Osteocyte (in vitro differentiated cells): ENCODE measurements at regions not wholly inside any gene's neighbourhood (a gene's known extent, or its start where the extent isn't known, plus 50 kb on each side); places are given as distances from the start of the nearest gene placed in this dataset.
"Not testable (repeated sequence)": the region's sequence is repeated elsewhere in the genome, so short reads cannot be mapped to it uniquely, and the experiment has no call there.

ENCODE experiments used
- DNase-seq: peaks from one replicate; pipeline ENCODE4 v3.0.0; 2021; ENCODE audit warnings: mixed read lengths; ENCODE audit not compliant: unreplicated experiment; ENCODE audit errors: extremely low spot score
- H3K27ac Mint-ChIP-seq: one replicate; pipeline ENCODE4 v1.8.0; 2021; ENCODE audit warnings: mild to moderate bottlenecking, mixed read lengths; ENCODE audit not compliant: unreplicated experiment
- H3K27me3 Mint-ChIP-seq: one replicate; pipeline ENCODE4 v1.8.0; 2021; ENCODE audit warnings: mixed read lengths; ENCODE audit not compliant: unreplicated experiment
- H3K36me3 Mint-ChIP-seq: one replicate; pipeline ENCODE4 v1.8.0; 2021; ENCODE audit warnings: mixed read lengths; ENCODE audit not compliant: unreplicated experiment
- H3K4me1 Mint-ChIP-seq: one replicate; pipeline ENCODE4 v1.8.0; 2021; ENCODE audit warnings: mixed read lengths; ENCODE audit not compliant: unreplicated experiment
- H3K4me3 Mint-ChIP-seq: one replicate; pipeline ENCODE4 v1.8.0; 2021; ENCODE audit warnings: mild to moderate bottlenecking, moderate library complexity, mixed read lengths; ENCODE audit not compliant: unreplicated experiment
- H3K9me3 Mint-ChIP-seq: one replicate; pipeline ENCODE4 v1.8.0; 2021; ENCODE audit warnings: mixed read lengths; ENCODE audit not compliant: unreplicated experiment
- TF ChIP-seq, protein P1 (sequence below): fragments of 200-600 bp; sonication (generic); IDR thresholded peaks from 2 replicates; pipeline ENCODE4 v1.5.0; 2021; ENCODE audit warnings: antibody characterized with exemption, mild to moderate bottlenecking, moderate library complexity

DNA sequence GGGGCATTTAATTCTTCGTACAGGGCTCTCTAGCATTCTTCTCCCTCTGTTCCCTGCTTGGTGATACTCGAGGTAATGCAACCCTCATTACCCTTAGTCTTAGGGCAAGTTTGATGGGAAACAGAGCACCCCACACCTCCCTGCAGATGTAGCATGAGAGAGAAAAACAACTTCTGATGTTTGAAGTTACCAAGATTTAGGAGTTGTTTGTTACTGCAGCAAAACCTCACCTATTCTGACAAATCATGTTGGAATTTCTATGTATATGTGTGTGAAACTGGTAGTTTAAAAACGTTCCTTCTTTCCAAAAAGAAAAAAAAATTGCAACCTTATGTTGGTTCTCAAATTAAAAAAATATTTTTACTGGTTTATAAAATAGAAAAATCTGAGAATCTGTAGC is 145.3 kb upstream of the FAM90A26 start:
- not testable (repeated sequence) for H3K4me1 Mint-ChIP-seq, H3K4me3 Mint-ChIP-seq, H3K27ac Mint-ChIP-seq, H3K36me3 Mint-ChIP-seq, H3K27me3 Mint-ChIP-seq
- DNase-seq: peak; percentile 10
- H3K9me3 Mint-ChIP-seq: peaks cover 24% of the 10 kb centered on the region

DNA sequence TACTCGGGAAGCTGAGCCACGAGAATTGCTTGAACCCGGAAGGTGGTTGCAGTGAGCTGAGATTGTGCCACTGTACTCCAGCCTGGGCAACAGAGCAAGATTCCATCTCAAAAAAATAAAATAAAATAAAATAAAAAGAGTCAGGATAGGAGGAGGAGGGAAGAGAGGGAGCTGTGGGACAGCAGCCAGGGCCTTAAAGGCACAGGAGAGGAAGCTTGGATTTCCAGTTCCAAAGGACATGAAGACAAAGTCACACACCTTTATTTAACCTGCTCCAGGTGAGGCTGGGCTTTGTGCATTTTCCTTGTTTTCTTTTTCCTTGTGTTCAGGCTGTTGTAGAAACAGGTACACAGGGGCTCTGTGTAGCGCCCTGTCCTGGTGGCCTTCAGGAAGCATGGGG is 138.2 kb upstream of the HMX1 start:
- H3K27ac Mint-ChIP-seq, H3K36me3 Mint-ChIP-seq, DNase-seq, H3K27me3 Mint-ChIP-seq, H3K4me1 Mint-ChIP-seq, H3K9me3 Mint-ChIP-seq, H3K4me3 Mint-ChIP-seq: not testable (repeated sequence)

DNA sequence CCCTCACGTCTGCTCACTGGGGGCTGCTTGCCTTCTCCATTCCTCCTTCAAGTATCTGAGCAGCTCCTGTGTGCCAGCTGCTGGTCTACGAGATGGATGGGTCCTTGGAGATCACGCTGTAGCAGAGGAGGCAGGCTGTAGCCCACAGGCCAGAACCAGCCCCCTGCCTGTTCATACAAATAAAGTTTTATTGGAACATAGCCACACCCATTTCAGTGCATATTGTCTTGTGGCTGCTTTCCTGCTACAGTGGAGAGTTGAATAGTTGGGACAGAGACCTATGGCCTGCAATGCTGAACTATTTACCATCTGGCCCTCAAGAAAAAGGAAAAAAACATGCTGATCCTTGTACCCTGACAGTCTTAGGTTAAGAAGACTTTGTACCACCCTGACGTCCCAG is 136.8 kb upstream of the HMX1 start:
- DNase-seq, H3K27me3 Mint-ChIP-seq, H3K27ac Mint-ChIP-seq, H3K4me1 Mint-ChIP-seq, H3K9me3 Mint-ChIP-seq, H3K4me3 Mint-ChIP-seq, H3K36me3 Mint-ChIP-seq: not testable (repeated sequence)

DNA sequence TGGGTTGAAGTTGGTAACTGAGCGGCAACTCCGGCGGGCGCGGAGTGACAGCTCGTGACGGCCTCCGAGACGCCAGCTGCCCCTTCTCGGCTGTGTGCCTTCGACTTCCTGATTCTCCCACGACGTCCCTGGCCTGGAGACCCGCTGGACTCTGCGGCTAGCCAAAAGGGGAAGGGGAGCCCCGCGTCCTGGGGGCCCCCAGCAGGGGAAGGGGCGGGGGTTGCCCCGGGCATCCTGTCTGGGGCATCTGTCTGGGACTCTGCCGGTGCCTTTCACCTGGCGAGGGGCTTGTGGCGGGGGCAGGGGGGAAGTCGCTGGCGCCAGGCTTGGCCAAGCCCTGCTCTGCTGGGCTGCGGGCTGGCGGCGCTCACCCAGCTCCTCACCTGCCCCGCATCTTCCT is 129.5 kb upstream of the HMX1 start:
- H3K36me3 Mint-ChIP-seq, DNase-seq, H3K27ac Mint-ChIP-seq, H3K4me1 Mint-ChIP-seq, H3K27me3 Mint-ChIP-seq, H3K9me3 Mint-ChIP-seq, H3K4me3 Mint-ChIP-seq: not testable (repeated sequence)

DNA sequence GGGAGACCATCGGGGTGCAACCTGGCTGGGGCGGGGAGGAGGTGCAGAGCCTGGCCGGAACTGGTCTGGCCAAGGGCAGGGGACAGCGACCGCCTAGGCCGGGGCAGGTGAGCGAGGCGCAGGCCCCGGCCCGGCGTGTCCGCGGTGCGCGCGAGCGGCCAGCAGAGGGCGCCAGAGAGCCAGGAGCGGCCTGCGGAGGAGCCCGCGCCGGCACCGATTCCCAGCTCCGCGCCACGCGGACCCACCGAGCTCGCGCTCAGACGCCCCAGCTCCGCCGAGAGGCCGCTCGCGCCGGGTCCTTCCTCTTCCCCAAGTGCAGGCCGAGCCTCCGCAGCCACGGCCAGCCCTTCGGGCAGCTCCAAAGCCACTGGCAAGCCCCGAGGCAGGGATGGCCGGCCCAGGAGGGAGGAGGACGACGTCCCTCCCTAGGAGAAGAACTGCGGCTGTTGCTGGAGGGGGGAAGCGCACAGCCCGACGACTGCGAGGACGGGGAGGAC is 128.9 kb upstream of the HMX1 start:
- H3K9me3 Mint-ChIP-seq, H3K27ac Mint-ChIP-seq, H3K36me3 Mint-ChIP-seq, H3K4me3 Mint-ChIP-seq, H3K27me3 Mint-ChIP-seq, H3K4me1 Mint-ChIP-seq: not testable (repeated sequence)
- TF ChIP-seq, protein P1, sequence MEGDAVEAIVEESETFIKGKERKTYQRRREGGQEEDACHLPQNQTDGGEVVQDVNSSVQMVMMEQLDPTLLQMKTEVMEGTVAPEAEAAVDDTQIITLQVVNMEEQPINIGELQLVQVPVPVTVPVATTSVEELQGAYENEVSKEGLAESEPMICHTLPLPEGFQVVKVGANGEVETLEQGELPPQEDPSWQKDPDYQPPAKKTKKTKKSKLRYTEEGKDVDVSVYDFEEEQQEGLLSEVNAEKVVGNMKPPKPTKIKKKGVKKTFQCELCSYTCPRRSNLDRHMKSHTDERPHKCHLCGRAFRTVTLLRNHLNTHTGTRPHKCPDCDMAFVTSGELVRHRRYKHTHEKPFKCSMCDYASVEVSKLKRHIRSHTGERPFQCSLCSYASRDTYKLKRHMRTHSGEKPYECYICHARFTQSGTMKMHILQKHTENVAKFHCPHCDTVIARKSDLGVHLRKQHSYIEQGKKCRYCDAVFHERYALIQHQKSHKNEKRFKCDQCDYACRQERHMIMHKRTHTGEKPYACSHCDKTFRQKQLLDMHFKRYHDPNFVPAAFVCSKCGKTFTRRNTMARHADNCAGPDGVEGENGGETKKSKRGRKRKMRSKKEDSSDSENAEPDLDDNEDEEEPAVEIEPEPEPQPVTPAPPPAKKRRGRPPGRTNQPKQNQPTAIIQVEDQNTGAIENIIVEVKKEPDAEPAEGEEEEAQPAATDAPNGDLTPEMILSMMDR: peak; percentile 73
- peak; percentile 88 for DNase-seq

DNA sequence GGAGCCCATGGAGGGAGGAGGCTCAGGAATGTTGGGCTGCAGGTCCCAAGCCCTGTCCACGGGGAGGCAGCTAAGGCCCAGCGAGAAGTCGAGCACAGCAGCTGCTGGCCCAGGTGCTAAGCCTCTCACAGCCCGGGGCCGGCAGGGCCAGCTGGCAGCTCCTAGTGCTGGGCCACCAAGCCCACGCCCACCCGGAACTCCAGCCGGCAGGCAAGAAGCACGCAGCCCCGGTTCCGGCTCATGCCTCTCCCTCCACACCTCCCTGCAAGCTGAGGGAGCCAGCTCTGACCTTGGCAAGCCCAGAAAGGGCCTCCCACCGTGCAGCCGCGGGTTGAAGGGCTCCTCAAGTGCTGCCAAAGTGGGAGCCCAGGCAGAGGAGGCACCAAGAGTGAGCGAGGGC is 121.3 kb upstream of the HMX1 start:
- not testable (repeated sequence) for H3K4me1 Mint-ChIP-seq, H3K27me3 Mint-ChIP-seq, H3K27ac Mint-ChIP-seq, DNase-seq, H3K4me3 Mint-ChIP-seq, H3K36me3 Mint-ChIP-seq, H3K9me3 Mint-ChIP-seq

DNA sequence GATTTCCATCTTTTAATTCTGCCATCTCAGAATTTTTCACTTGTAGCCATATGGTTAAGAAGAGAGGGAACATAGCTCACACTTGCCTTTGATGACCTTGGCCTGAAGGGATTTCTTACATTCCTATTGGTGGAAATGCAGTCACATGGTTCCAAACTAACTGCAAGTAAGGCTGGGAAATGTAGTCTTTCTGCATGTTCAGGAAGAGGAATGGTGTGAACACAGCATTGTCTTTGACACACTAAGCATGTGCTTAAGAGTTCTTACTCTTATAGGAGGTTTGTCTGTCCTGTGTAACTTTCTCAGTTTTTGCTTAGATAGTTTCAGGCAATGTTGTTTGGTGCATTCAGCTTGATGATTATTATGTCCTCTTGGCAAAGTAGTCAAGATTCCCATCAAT is 119.8 kb upstream of the HMX1 start:
- not testable (repeated sequence) for H3K9me3 Mint-ChIP-seq, H3K4me1 Mint-ChIP-seq, DNase-seq, H3K4me3 Mint-ChIP-seq, H3K27me3 Mint-ChIP-seq, H3K36me3 Mint-ChIP-seq, H3K27ac Mint-ChIP-seq

DNA sequence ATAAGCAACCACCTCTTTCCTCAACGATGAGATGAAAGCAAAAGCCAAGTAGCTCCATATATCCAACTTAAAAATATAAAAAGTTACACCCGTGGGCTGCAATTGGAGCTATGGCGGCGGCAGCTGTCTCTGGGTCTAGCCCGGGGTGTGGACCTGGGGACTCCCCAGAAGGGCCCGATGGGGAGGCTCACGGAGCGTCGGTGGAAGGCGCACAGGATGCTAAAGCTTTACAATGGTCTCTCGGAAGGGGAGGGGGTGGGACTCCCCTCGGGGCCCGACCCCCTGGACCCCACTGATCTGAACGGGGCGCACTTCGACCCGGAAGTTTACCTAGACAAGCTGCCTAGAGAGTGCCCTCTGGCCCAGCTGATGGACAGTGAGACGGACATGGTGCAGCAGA is 118.7 kb upstream of the HMX1 start:
- not testable (repeated sequence) for H3K36me3 Mint-ChIP-seq, H3K9me3 Mint-ChIP-seq, H3K4me1 Mint-ChIP-seq, H3K4me3 Mint-ChIP-seq, H3K27me3 Mint-ChIP-seq, H3K27ac Mint-ChIP-seq, DNase-seq

DNA sequence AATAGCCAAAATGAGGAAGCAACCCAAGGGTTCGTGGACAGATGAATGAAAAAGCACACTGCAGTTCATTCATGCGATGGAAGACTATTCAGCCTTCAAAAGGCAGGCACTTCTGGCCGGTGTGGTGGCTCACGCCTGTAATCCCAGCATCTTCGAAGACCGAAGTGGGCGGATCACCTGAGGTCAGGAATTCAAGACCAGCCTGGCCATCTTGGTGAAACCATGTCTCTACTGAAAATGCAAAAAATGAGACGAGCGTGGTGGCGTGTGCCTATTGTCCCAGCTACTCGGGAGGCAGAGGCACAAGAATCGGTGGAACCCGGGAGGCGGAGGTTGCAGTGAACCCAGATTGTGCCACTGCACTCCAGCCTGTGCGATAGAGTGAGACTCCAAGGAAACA is 114.1 kb upstream of the HMX1 start:
- DNase-seq, H3K36me3 Mint-ChIP-seq, H3K9me3 Mint-ChIP-seq, H3K27ac Mint-ChIP-seq, H3K4me3 Mint-ChIP-seq, H3K4me1 Mint-ChIP-seq, H3K27me3 Mint-ChIP-seq: not testable (repeated sequence)

DNA sequence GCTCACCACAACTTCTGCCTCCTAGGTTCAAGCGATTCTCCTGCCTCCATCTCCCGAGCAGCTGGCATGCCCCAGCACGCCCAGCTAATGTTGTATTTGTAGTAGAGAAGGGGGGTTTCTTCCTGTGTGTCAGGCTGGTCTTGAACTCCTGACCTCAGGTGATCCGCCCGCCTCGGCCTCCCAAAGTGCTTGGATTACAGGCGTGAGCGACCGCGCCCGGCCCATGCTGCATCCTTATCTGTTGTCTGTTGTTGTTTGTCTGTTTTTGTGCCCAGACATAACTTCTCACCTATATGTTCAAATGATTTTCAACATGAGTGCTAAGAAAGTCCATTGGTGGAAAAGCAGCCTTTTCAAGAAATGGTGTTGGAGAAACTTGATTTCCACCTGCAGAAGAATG is 113.0 kb upstream of the HMX1 start:
- DNase-seq, H3K4me1 Mint-ChIP-seq, H3K9me3 Mint-ChIP-seq, H3K36me3 Mint-ChIP-seq, H3K27me3 Mint-ChIP-seq, H3K4me3 Mint-ChIP-seq, H3K27ac Mint-ChIP-seq: not testable (repeated sequence)

DNA sequence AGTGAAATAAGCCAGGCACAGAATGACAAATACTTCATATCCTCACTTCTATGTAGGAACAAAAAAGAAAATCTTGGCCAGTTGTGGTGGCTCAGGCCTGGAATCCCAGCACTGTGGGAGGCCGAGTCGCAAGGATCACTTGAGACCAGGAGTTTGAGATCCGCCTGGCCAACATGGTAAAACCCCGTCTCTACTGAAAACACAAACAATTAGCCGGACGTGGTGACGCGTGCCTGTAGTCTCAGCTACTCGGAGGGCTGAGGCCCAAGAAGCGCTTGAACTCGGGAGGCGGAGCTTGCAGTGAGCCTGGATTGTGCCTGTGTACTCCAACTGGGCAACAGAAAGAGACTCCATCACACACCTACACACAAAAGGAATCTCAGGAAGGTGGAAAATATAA is 112.3 kb upstream of the HMX1 start:
- H3K27ac Mint-ChIP-seq, H3K4me1 Mint-ChIP-seq, H3K4me3 Mint-ChIP-seq, H3K9me3 Mint-ChIP-seq, H3K27me3 Mint-ChIP-seq, H3K36me3 Mint-ChIP-seq, DNase-seq: not testable (repeated sequence)

DNA sequence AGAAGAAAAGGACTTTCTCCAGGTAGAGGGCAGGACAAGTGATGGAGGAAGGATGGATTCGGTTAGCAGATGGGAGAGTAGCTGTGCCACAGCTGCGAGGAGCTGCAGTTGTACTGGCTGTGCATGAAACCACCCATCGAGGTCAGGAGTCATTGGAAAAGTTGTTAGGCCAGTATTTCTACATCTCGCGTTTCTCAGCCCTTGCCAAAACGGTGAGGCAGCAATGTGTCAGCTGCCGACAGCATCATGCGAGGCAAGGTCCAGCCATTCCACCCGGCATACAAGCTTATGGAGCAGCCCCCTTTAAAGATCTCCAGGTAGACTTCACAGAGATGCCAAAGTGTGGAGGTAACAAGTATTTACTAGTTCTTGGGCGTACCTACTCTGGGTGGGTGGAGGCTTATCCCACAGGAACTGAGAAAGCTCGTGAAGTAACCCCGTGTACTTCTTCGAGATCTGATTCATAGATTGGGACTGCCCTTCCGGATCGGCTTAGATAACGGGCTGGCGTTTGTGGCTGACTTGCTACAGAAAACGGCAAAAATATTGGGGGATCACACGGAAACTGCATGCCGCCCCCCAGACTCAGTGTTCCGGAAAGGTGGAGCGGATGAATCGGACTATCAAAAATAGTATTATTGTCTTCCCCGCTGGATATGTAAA is 105.0 kb upstream of the HMX1 start:
- not testable (repeated sequence) for H3K27ac Mint-ChIP-seq, H3K9me3 Mint-ChIP-seq, H3K4me1 Mint-ChIP-seq, DNase-seq, H3K36me3 Mint-ChIP-seq, H3K27me3 Mint-ChIP-seq, H3K4me3 Mint-ChIP-seq
